ENCODE measurements at regions not wholly inside any gene's neighbourhood (a gene's known extent, or its start where the extent isn't known, plus 50 kb on each side); places are given as distances from the start of the nearest gene placed in this dataset.

GRCh38 chr21:38013741-38014140 is 97.5 kb upstream of the KCNJ6 start:
- TF ChIP-seq SIN3A (IDR thresholded peaks at IDR 0.05; ENCODE audit: borderline replicate concordance, insufficient read depth, low read depth, low read length): no peak
- no peak for TF ChIP-seq POLR2AphosphoS5 (IDR thresholded peaks at IDR 0.05; ENCODE audit: low read depth, low read length)
- no peak for TF ChIP-seq CTCF (IDR thresholded peaks at IDR 0.05)
- no peak for TF ChIP-seq TCF7L2 (IDR thresholded peaks at IDR 0.05; ENCODE audit: low read depth, low read length)
- TF ChIP-seq REST (IDR thresholded peaks at IDR 0.05; ENCODE audit: insufficient read depth in 1 of 2, low read depth in 2 of 2, low read length in 1 of 2): no peak

GRCh38 chr21:38014298-38014697 is 98.0 kb upstream of the KCNJ6 start:
- CTCF ChIA-PET: no interaction called here
- intact Hi-C loops (cut with micrococcal nuclease; ENCODE audit: unreplicated experiment) (no loop called here), in situ Hi-C loops (cut with HindIII; ENCODE audit: low pct_unique_long_range_greater_than_20kb, low sequenced_read_pairs) (no loop called here)
- DNase-seq (ENCODE audit: low read depth, low spot score) (no peak), ATAC-seq (no peak)
- no TSS peak for BruUV-seq (replicated peaks)
- POLR2A ChIA-PET: no interaction called here
- no peaks in the 10 kb centered on the region for H3K4me1 ChIP-seq (ENCODE audit: control insufficient read depth, insufficient read depth, low read length)
- H3K4me3 ChIP-seq (ENCODE audit: low read depth in 2 of 2, low read length in 2 of 2): no peak overlapping the region
- no peaks in the 10 kb centered on the region for H3K9me3 ChIP-seq (ENCODE audit: control insufficient read depth, insufficient read depth, low read depth, low read length)
- no peaks in the 10 kb centered on the region for H3K27me3 ChIP-seq (ENCODE audit: control insufficient read depth, insufficient read depth, low read length)
- H3K27ac ChIP-seq (ENCODE audit: low read length): no peak overlapping the region
- no peak for TF ChIP-seq REST (IDR thresholded peaks at IDR 0.05; ENCODE audit: insufficient read depth in 1 of 2, low read depth in 2 of 2, low read length in 1 of 2)
- no peak for TF ChIP-seq TCF7L2 (IDR thresholded peaks at IDR 0.05; ENCODE audit: low read depth, low read length)
- TF ChIP-seq CTCF (IDR thresholded peaks at IDR 0.05): no peak
- no peaks in the 10 kb centered on the region for H3K36me3 ChIP-seq (ENCODE audit: control insufficient read depth, insufficient read depth, low read length)

More at GRCh38 chr21:38013741-38014140, 97.5 kb upstream of the KCNJ6 start:
- Histone ChIP-seq H3K27ac (ENCODE audit: low read length) (no peak overlapping the region), H3K4me1 (ENCODE audit: control insufficient read depth, insufficient read depth, low read length) (no peaks in the 10 kb centered on the region), H3K36me3 (ENCODE audit: control insufficient read depth, insufficient read depth, low read length) (no peaks in the 10 kb centered on the region), H3K27me3 (ENCODE audit: control insufficient read depth, insufficient read depth, low read length) (no peaks in the 10 kb centered on the region), H3K9me3 (ENCODE audit: control insufficient read depth, insufficient read depth, low read depth, low read length) (no peaks in the 10 kb centered on the region), H3K4me3 (ENCODE audit: low read depth in 2 of 2, low read length in 2 of 2) (no peak overlapping the region)
- BruUV-seq (replicated peaks): no TSS peak
- CTCF ChIA-PET: no interaction called here
- intact Hi-C loops (cut with micrococcal nuclease; ENCODE audit: unreplicated experiment) (no loop called here), in situ Hi-C loops (cut with HindIII; ENCODE audit: low pct_unique_long_range_greater_than_20kb, low sequenced_read_pairs) (no loop called here)
- DNase-seq (ENCODE audit: low read depth, low spot score) (no peak), ATAC-seq (no peak)
- POLR2A ChIA-PET: no interaction called here
